ENCODE measurements at regions not wholly inside any gene's neighbourhood (a gene's known extent, or its start where the extent isn't known, plus 50 kb on each side); places are given as distances from the start of the nearest gene placed in this dataset.

DNA sequence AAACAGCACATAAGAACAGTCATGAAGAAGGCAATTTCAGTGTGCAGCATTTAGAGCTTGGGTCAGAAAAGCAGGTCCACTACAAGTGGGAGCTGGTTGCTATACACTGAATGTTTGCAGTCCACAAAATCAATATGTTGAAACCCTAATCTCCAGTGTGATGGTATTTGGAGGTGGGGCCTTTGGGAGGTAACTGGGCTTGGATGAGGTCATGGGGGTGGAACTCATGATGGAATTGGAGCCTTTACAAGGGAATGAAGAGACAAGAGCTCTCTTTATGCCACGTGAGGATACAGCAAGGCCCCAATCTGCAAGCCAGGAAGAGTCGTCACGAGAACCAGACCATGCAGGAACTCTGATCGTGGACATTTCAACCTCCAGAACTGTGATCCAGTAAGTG lies 216.7 kb upstream of the SLC35B3 start:
- CTCF ChIA-PET = no interaction called here
- no peak overlapping the region for H3K27ac ChIP-seq (ENCODE audit: low read depth, low read length)
- POLR2A ChIA-PET = no interaction called here

DNA sequence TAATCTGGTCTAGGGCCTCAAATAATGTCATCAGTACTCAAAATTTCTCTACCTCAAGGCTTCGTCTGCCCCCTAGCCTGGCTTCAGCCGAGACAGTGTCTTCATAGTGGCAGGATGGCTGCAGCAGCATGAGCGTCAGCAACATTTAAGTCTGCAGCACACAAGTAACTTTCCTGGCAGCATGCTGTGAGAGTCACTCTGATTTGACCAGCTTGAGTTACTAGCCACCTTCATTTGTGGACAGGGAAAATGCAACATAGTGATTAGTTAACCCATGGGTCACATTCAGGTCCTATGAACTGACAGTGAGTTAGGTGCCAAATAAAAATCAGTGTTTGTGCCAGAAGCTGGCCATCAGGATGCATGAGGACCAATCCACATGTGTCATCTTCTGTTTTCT lies 209.9 kb upstream of the SLC35B3 start:
- no peak overlapping the region for H3K4me3 ChIP-seq (ENCODE audit: low read depth, low read length)
- TF ChIP-seq, protein P1, sequence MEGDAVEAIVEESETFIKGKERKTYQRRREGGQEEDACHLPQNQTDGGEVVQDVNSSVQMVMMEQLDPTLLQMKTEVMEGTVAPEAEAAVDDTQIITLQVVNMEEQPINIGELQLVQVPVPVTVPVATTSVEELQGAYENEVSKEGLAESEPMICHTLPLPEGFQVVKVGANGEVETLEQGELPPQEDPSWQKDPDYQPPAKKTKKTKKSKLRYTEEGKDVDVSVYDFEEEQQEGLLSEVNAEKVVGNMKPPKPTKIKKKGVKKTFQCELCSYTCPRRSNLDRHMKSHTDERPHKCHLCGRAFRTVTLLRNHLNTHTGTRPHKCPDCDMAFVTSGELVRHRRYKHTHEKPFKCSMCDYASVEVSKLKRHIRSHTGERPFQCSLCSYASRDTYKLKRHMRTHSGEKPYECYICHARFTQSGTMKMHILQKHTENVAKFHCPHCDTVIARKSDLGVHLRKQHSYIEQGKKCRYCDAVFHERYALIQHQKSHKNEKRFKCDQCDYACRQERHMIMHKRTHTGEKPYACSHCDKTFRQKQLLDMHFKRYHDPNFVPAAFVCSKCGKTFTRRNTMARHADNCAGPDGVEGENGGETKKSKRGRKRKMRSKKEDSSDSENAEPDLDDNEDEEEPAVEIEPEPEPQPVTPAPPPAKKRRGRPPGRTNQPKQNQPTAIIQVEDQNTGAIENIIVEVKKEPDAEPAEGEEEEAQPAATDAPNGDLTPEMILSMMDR (IDR thresholded peaks at IDR 0.05; ENCODE audit: low read depth, low read length) = no peak
- peaks cover 10% of the 10 kb centered on the region for H3K9me3 ChIP-seq (ENCODE audit: control insufficient read depth, insufficient read depth, low read length)
- H3K27me3 ChIP-seq (ENCODE audit: control insufficient read depth, insufficient read depth, low read length) = no peaks in the 10 kb centered on the region
- POLR2A ChIA-PET = no interaction called here
- no peak overlapping the region for H3K27ac ChIP-seq (ENCODE audit: low read depth, low read length)
- DNase-seq (ENCODE audit: low read depth, low spot score) = no peak
- CTCF ChIA-PET = no interaction called here

More for the DNA sequence above, 216.7 kb upstream of the SLC35B3 start:
- DNase-seq (ENCODE audit: low read depth, low spot score) = no peak
- Histone ChIP-seq H3K9me3 (ENCODE audit: control insufficient read depth, insufficient read depth, low read length) (peaks cover 14% of the 10 kb centered on the region; the same call in 1 of the 2 replicates), H3K27me3 (ENCODE audit: control insufficient read depth, insufficient read depth, low read length) (no peaks in the 10 kb centered on the region), H3K4me3 (ENCODE audit: low read depth, low read length) (no peak overlapping the region)
- TF ChIP-seq, protein P1 (IDR thresholded peaks at IDR 0.05; ENCODE audit: low read depth, low read length) = no peak

DNA sequence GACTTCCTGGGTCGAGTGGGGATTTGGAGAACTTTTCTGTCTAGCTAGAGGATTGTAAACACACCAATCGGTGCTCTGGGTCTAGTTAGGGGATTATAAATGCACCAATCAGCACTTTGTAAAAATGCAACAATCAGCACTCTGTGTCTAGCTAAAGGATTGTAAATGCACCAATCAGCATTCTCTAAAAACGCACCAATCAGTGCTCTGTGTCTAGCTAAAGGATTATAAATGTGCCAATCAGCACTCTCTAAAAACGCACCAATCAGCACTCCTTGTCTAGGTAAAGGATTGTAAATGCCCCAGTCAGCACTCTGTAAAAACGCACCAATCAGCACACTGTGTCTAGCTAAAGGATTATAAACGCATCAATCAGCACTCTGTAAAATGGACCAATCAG lies 209.0 kb upstream of the SLC35B3 start:
- no peaks in the 10 kb centered on the region for H3K27me3 ChIP-seq (ENCODE audit: control insufficient read depth, insufficient read depth, low read length)
- no peak overlapping the region for H3K4me3 ChIP-seq (ENCODE audit: low read depth, low read length)
- ChIA-PET POLR2A (no interaction called here), CTCF (no interaction called here)
- no peak overlapping the region for H3K27ac ChIP-seq (ENCODE audit: low read depth, low read length)
- TF ChIP-seq, protein P1 (IDR thresholded peaks at IDR 0.05; ENCODE audit: low read depth, low read length) = no peak
- no peak for DNase-seq (ENCODE audit: low read depth, low spot score)
- H3K9me3 ChIP-seq (ENCODE audit: control insufficient read depth, insufficient read depth, low read length) = peaks cover 10% of the 10 kb centered on the region

DNA sequence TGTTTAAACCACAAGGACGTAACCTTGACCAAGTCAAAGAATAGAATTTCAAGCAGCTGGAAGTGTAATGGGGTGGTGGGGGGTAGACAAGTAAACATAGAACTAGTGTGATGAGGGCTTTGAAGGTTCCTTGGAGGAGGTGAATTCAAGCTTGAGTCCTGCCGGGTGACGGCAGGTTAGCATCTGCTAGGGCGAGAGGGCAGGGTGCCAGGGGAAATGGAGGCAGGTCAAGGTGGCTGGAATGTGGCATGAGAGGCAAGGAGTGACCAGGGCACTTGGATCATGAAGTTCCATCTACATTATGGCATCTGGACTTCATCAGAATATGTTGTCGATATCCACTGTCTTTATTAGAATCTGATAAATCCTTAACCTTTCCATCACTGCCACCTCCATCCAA lies 207.5 kb upstream of the SLC35B3 start:
- CTCF ChIA-PET = no interaction called here
- Histone ChIP-seq H3K9me3 (ENCODE audit: control insufficient read depth, insufficient read depth, low read length) (peaks cover 11% of the 10 kb centered on the region), H3K27me3 (ENCODE audit: control insufficient read depth, insufficient read depth, low read length) (no peaks in the 10 kb centered on the region), H3K4me3 (ENCODE audit: low read depth, low read length) (no peak overlapping the region), H3K27ac (ENCODE audit: low read depth, low read length) (no peak overlapping the region)
- no peak for DNase-seq (ENCODE audit: low read depth, low spot score)
- POLR2A ChIA-PET = no interaction called here
- TF ChIP-seq, protein P1 (IDR thresholded peaks at IDR 0.05; ENCODE audit: low read depth, low read length) = no peak

DNA sequence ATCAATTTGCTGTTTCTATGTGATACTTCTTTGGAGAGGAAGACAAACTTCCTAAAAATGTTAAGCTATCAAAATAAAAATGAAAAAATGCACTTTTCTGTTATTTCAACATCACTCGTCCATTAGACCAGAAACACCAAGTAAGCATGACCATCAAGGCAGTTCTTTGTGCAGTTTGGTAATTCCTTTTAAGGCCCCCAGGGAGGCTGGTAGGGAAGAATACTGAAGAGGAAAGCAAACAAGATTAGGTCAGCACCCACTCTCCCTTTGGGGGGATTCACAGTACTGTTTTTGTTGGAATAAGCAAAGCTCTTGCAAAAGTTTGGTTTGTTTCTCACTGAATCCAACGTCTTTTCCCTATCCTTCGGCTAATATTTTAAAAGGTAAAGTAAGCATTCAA lies 206.8 kb upstream of the SLC35B3 start:
- H3K27me3 ChIP-seq (ENCODE audit: control insufficient read depth, insufficient read depth, low read length) = no peaks in the 10 kb centered on the region
- H3K27ac ChIP-seq (ENCODE audit: low read depth, low read length) = no peak overlapping the region
- H3K4me3 ChIP-seq (ENCODE audit: low read depth, low read length) = no peak overlapping the region
- no peak for DNase-seq (ENCODE audit: low read depth, low spot score)
- POLR2A ChIA-PET = no interaction called here
- peaks cover 10% of the 10 kb centered on the region for H3K9me3 ChIP-seq (ENCODE audit: control insufficient read depth, insufficient read depth, low read length)
- CTCF ChIA-PET = no interaction called here
- TF ChIP-seq, protein P1 (IDR thresholded peaks at IDR 0.05; ENCODE audit: low read depth, low read length) = no peak
